ENCODE measurements at regions not wholly inside any gene's neighbourhood (a gene's known extent, or its start where the extent isn't known, plus 50 kb on each side); places are given as distances from the start of the nearest gene placed in this dataset.
A peak's percentile ranks its signal among the peaks of the same experiment; 100 is the strongest.

GRCh38 chr1:168455764-168456163 lies 88.0 kb downstream of the XCL2 start:
- no peak for DNase-seq

GRCh38 chr1:168454211-168454815 lies 89.5 kb downstream of the XCL2 start:
- DNase-seq: no peak

DNA sequence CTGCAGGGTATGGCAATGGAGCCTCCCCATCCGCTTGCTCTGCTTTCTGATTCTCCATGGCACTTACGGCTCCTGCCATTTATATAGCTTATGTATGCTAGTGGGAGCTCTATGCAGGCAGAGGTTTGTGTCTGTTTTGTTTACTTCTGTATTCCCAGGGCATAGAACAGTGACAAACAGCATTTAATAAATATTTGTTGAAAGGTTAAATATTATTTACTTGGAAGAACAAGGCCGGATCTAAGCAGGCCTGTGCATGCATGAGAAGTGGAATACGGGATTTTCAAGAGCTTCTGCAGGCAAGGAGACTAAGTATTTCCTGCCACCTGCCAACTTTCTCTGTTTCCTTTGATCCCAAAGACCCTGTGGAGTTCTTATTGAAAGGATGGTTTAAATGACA lies 90.7 kb downstream of the XCL2 start:
- DNase-seq: no peak

GRCh38 chr1:168452329-168452728 lies 91.5 kb downstream of the XCL2 start:
- DNase-seq: no peak

DNA sequence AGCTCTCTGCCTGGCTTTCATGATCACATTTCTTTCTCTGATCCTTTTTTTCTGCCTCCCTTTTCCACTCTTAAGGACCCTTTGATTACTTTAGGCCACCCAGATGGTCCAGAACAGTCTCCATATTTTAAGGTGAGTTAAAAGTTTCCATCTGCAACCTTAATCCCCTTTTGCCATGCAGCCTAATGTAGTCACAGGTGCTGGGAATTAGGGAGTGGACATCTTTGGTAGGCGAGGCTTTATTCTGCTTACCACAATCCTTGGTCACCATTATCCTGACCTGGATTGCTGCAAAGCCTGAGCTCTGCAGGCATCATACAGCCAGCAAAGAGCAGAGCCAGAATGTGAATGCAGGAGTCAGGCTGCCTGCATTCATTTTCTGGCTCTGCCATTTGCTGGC lies 95.9 kb downstream of the XCL2 start:
- DNase-seq: no peak

GRCh38 chr1:168446081-168446480 lies 97.7 kb downstream of the XCL2 start:
- no peak for DNase-seq

DNA sequence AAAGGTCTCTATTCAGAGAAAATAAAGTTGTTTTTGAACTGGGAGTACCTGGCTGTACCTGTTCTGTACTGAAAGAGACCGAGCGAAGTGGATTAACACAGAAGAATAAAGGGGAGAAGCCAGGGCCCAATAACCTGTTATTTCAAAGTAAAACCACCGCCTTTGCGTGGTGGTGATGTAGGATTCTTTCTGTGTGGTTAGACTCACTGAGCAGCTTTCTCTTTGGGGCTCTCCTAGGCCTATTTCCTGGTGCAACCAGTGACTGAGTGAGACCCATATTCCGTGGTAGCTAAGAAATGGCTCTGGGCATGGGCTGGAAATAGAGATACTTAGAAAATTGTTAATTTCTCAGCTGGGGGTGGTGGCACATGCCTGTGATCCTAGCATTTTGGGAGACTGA lies 99.9 kb downstream of the XCL2 start:
- DNase-seq: no peak

- DNase-seq: no peak
Observed at GRCh38 chr1:168443356-168443755, 100.4 kb downstream of the XCL2 start.

GRCh38 chr1:168442931-168443330 lies 100.9 kb downstream of the XCL2 start:
- DNase-seq: no peak

DNA sequence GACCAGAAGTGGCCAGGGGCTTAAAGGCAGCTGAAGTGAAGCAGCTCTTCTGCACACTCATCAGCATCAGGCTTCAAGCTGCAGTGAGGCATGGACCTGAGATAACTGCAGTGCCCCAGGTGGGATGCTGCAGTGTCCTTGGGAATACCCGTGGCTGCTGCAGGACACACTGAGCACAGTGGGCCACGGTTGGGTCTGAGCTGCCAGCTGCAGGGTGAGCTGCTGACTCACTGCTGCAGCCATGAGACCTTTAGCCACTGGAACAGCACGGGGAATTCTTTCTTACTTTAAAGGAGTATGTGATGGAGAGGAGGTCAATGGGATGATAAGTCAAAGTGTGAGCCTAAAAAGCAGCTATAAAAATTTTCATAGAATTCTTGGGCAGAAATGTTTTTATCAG lies 102.1 kb downstream of the XCL2 start:
- DNase-seq: no peak

DNA sequence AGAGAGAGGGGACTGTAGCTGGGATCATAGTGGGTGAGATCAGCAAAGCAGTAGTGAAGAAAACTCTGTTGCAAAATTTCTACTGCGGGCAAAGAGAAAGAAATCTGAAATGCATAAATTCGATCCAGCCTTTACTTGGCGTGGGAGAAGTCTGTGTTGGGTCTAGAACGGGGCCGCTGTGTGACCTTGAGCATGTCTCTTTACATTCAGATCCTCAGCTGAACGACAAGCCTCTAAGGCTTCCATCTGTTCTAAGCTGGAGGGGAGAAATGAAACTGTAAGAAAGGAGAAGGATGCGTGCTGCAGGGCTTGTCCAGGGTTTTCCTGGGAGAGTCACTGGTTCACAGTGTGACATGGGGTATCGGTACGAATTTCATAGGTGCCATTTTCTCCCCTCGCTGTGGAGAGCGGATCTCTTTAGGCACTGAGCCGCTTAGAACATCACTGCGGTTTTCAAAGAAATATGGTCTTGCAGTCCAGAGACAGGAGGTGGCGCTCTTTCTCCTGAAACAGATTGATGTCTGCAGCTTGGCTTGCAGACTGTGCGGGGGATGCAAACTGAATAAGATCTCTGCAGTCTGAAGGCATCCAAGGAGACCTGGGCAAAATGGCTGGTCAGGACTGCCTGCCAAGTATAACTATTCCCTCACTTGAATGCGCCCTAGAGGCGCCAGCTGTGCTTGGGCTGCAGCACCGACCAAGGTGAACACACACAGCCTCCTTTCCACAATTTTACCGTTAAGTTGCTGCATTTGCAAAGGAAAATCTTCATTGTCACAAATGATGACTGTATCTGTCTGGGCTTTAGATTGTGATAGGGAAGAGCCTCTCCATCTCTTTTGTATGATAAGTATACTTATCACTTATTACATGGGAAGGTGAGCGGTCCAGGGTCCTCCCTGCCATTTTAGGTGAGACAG lies 104.1 kb downstream of the XCL2 start:
- DNase-seq: peak; percentile 65

DNA sequence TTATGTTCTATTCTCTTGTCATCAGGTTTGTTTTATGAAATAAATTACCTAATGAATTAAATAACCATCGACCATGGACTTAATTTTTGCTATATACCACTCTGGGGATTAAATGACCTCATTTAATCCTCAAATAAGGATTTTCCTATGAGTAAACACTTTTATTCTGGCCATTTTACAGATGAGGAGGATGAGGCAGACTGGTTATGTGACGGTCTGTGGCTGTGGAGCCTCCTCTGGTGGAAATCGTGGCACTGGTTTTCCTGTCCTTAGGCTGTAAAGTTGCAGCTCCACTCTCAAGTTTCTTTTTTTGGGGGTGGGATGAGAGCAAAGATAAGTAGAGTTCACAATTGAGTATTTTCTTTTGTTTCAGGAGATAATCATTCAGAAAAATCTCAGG lies 105.2 kb downstream of the XCL2 start:
- DNase-seq: no peak

- no peak for DNase-seq
Observed at GRCh38 chr1:168437821-168438220, 106.0 kb downstream of the XCL2 start.

DNA sequence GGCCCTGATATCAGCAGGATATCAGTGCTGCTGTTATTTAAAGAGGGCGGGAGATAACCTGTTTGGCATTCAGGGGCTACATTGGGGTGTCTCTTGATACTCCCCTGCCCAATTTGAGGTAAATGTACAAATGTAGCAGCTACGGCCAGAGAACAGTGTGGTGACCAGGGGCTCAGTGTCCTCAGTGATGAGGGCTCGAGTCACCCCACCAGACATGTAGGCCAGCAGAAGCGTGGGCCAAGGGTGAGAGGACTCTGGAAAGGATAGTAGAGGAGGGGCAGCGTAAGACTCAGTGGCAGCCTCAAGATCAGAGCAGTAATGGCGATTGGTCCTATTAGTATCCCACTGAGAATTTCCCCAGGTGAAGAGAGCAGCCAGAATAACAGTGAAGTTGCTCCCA lies 108.4 kb downstream of the XCL2 start:
- no peak for DNase-seq

- DNase-seq: no peak
Observed at GRCh38 chr1:168433238-168433637, 110.6 kb downstream of the XCL2 start.

- DNase-seq: no peak
Observed at GRCh38 chr1:168431882-168432281, 111.9 kb downstream of the XCL2 start.

DNA sequence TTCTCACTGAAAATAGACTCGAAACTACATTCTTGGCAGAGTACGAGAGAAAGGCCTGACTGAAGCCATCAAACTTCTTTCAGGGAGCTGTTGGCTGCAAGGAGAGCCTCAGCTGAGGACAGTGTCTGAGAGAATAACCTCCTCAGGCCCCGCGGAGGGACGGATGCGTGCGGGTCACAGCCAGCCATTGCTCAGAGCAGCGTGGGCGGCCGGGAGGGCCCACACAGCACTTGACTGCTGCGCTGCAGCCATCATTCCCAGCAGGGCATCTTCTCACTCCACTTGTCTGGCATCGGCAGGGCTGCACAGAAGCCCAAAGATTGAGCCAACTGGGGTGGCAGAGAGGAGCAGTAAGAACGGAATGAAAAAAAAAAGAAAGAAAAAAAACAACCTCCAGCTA lies 113.5 kb downstream of the XCL2 start:
- DNase-seq: no peak

DNA sequence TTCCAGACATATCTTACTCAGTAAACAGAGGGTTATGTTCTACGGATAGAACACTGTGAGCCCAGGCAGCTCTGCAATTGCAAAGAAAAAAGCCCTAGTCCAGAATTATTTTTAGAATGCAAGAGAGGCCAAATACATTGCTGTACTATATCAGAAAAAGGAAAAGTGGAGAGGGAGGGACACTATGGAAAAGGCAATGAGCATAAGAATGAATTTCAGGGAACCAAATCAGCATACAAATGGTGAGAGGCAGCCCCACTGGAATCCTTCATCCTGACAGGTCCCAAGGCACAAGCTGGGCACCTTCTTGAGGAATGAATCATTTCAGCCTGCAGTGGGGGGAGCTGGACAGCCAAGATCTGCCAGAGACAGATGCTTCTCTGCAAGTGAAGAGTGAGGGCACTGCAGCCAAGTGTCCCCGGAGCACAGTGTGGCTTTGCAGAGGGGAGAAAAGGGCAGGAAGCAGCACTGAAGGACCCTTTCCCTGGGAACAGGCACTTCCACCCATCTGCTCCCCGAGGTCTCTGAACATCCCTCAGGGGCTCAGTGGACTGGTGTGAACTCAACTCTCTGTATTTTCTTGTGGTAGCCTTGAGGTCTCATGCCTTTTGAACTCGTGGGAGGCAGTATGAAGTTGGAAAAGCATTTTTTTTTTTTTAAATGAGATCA lies 115.6 kb downstream of the XCL2 start:
- no peak for DNase-seq

DNA sequence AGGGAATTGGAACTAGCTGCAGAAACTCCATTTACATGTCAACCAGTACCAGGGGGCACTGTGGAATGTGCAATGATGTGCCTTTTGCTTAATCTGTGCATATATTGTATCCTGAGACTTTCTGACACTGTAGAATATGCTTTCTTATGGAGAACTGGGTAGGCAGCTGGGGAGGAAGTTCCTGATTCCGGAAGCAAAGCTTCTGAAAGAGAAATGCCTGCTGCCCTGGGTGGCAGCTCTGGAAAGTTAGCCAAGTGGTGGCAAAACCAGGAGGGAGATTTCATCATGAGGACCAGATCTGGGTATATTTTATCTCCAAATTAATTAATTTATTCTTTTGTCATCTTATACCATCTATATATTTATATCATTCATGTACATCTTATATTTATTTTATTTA lies 116.7 kb downstream of the XCL2 start:
- DNase-seq: no peak

- no peak for DNase-seq
Observed at GRCh38 chr1:168424281-168424680, 119.5 kb downstream of the XCL2 start.

- DNase-seq: no peak
Observed at GRCh38 chr1:168422203-168422847, 121.5 kb downstream of the XCL2 start.

- DNase-seq: no peak
Observed at GRCh38 chr1:168421399-168422004, 122.3 kb downstream of the XCL2 start.

DNA sequence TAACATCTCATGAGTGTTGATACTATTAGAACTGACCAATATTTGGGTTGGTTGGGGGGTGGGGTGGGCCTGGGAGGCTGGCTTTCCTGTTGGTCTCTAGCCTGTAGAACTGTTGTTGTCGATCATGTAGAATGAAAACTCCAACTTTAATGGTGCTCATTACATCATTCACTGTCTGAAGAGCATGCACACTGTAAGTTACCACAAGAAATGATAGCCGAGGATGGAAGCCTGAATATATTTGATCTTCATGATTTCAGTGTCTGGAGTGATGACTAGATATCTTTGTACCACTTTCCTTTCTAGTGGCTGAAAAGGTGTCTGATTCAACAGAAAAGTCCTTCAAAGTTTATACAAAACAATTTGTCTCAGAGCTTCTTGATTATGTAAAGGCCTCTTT lies 123.6 kb downstream of the XCL2 start:
- DNase-seq: no peak

Data from stimulated activated CD4-positive, alpha-beta T cell treated with anti-CD3 and anti-CD28 coated beads, Interleukin-12 subunit alpha, Interleukin-12 subunit beta, amount 100 ng/mL, for 4 hours (primary cell).